ENCODE measurements at regions not wholly inside any gene's neighbourhood (a gene's known extent, or its start where the extent isn't known, plus 50 kb on each side); places are given as distances from the start of the nearest gene placed in this dataset.

- no peak for TF ChIP-seq POLR2AphosphoS5 (IDR thresholded peaks at IDR 0.05; ENCODE audit: low read depth, low read length)
- TF ChIP-seq SIN3A (IDR thresholded peaks at IDR 0.05; ENCODE audit: borderline replicate concordance, insufficient read depth, low read depth, low read length): no peak
- no peak for TF ChIP-seq CTCF (IDR thresholded peaks at IDR 0.05)
- TF ChIP-seq REST (IDR thresholded peaks at IDR 0.05; ENCODE audit: insufficient read depth in 1 of 2, low read depth in 2 of 2, low read length in 1 of 2): no peak
- no peak for TF ChIP-seq TCF7L2 (IDR thresholded peaks at IDR 0.05; ENCODE audit: low read depth, low read length)
- no peaks in the 10 kb centered on the region; the same call in 1 of the 2 replicates for H3K4me1 ChIP-seq (ENCODE audit: control insufficient read depth, insufficient read depth, low read length)
- H3K4me3 ChIP-seq (ENCODE audit: low read depth in 2 of 2, low read length in 2 of 2): no peak overlapping the region
- ChIA-PET POLR2A (no interaction called here), CTCF (no interaction called here)
- ATAC-seq: no peak
- no peak for DNase-seq (ENCODE audit: low read depth, low spot score)
- H3K36me3 ChIP-seq (ENCODE audit: control insufficient read depth, insufficient read depth, low read length): no peaks in the 10 kb centered on the region
- no peaks in the 10 kb centered on the region for H3K9me3 ChIP-seq (ENCODE audit: control insufficient read depth, insufficient read depth, low read depth, low read length)
- no peak overlapping the region for H3K27ac ChIP-seq (ENCODE audit: low read length)
- in situ Hi-C loops (cut with HindIII; ENCODE audit: low pct_unique_long_range_greater_than_20kb, low sequenced_read_pairs) (no loop called here), intact Hi-C loops (cut with micrococcal nuclease; ENCODE audit: unreplicated experiment) (no loop called here)
- H3K27me3 ChIP-seq (ENCODE audit: control insufficient read depth, insufficient read depth, low read length): no peaks in the 10 kb centered on the region
- no TSS peak for BruUV-seq (replicated peaks)
These were observed 102.2 kb downstream of the CETN3 start for GRCh38 chr5:90307322-90307721.

- no peaks in the 10 kb centered on the region; the same call in 1 of the 2 replicates for H3K4me1 ChIP-seq (ENCODE audit: control insufficient read depth, insufficient read depth, low read length)
- TF ChIP-seq SIN3A (IDR thresholded peaks at IDR 0.05; ENCODE audit: borderline replicate concordance, insufficient read depth, low read depth, low read length): no peak
- no peak for TF ChIP-seq REST (IDR thresholded peaks at IDR 0.05; ENCODE audit: insufficient read depth in 1 of 2, low read depth in 2 of 2, low read length in 1 of 2)
- no peak for TF ChIP-seq POLR2AphosphoS5 (IDR thresholded peaks at IDR 0.05; ENCODE audit: low read depth, low read length)
- ChIA-PET POLR2A (no interaction called here), CTCF (no interaction called here)
- BruUV-seq (replicated peaks): no TSS peak
- no peaks in the 10 kb centered on the region for H3K27me3 ChIP-seq (ENCODE audit: control insufficient read depth, insufficient read depth, low read length)
- H3K4me3 ChIP-seq (ENCODE audit: low read depth in 2 of 2, low read length in 2 of 2): no peak overlapping the region
- no peaks in the 10 kb centered on the region for H3K36me3 ChIP-seq (ENCODE audit: control insufficient read depth, insufficient read depth, low read length)
- in situ Hi-C loops (cut with HindIII; ENCODE audit: low pct_unique_long_range_greater_than_20kb, low sequenced_read_pairs): no loop called here
- no peak for DNase-seq (ENCODE audit: low read depth, low spot score)
- intact Hi-C loops (cut with micrococcal nuclease; ENCODE audit: unreplicated experiment): no loop called here
- ATAC-seq: no peak
- H3K9me3 ChIP-seq (ENCODE audit: control insufficient read depth, insufficient read depth, low read depth, low read length): no peaks in the 10 kb centered on the region
- H3K27ac ChIP-seq (ENCODE audit: low read length): no peak overlapping the region
These were observed 102.9 kb downstream of the CETN3 start for GRCh38 chr5:90306613-90307012.
